Fibroblast of pulmonary artery (primary cell): ENCODE measurements at regions not wholly inside any gene's neighbourhood (a gene's known extent, or its start where the extent isn't known, plus 50 kb on each side); places are given as distances from the start of the nearest gene placed in this dataset.
"Not testable (repeated sequence)": the region's sequence is repeated elsewhere in the genome, so short reads cannot be mapped to it uniquely, and the experiment has no call there.

Experiments used
- DNase-seq: peaks from one replicate; pipeline ENCODE4 v3.0.0-alpha.2; 2010; ENCODE audit warnings: low read depth
- H3K4me3 ChIP-seq: replicated peaks from 2 replicates; pipeline ENCODE4 v1.5.1; 2011; ENCODE audit warnings: low read depth, mild to moderate bottlenecking, control low read depth, low read length, moderate library complexity
- TF ChIP-seq, protein P1 (sequence below): IDR thresholded peaks from 2 replicates; pipeline ENCODE4 v1.5.1; 2011; ENCODE audit warnings: mild to moderate bottlenecking, control low read depth, low read length, inconsistent platforms; ENCODE audit errors: missing control alignments

DNA sequence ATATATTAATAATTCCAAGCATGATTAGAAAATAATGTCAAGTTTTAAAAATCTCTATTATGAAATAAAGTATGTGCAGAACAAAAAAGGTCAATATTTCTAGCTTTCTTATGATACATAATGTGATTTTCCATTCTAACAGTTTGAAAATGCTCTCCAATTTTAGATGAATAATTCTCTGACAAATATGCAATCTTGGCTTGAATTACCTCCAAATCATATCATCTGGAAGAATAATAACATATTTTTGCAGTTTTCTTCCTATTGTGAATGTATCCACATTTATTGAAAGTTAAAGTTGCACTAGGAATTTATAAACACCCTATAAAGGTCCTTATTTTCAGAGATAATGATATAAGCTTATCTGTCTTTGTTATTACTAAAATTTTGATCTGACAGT is 548.5 kb upstream of the SLC10A2 start:
- TF ChIP-seq, protein P1, sequence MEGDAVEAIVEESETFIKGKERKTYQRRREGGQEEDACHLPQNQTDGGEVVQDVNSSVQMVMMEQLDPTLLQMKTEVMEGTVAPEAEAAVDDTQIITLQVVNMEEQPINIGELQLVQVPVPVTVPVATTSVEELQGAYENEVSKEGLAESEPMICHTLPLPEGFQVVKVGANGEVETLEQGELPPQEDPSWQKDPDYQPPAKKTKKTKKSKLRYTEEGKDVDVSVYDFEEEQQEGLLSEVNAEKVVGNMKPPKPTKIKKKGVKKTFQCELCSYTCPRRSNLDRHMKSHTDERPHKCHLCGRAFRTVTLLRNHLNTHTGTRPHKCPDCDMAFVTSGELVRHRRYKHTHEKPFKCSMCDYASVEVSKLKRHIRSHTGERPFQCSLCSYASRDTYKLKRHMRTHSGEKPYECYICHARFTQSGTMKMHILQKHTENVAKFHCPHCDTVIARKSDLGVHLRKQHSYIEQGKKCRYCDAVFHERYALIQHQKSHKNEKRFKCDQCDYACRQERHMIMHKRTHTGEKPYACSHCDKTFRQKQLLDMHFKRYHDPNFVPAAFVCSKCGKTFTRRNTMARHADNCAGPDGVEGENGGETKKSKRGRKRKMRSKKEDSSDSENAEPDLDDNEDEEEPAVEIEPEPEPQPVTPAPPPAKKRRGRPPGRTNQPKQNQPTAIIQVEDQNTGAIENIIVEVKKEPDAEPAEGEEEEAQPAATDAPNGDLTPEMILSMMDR: no peak
- no peak overlapping the region for H3K4me3 ChIP-seq
- DNase-seq: no peak

DNA sequence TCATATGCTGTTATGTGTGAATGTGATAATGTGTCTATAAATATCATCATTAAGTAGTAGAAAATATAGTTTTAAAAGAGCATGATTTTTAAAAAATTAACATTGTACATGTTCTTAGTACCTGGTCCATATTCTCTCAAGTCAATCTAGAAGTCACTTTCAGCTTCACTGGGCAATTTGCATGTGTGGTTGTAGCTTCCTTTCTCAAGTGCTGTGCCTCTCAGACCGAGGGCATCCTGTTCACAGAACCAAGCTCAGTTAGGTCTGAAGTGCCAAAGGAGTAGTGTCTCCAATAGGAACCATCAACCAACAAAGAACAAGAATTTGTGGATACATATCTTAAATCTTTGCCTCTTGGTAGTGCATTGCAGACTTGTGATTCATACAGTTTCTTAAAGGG is 541.8 kb upstream of the SLC10A2 start:
- no peak overlapping the region for H3K4me3 ChIP-seq
- TF ChIP-seq, protein P1: no peak
- DNase-seq: no peak

DNA sequence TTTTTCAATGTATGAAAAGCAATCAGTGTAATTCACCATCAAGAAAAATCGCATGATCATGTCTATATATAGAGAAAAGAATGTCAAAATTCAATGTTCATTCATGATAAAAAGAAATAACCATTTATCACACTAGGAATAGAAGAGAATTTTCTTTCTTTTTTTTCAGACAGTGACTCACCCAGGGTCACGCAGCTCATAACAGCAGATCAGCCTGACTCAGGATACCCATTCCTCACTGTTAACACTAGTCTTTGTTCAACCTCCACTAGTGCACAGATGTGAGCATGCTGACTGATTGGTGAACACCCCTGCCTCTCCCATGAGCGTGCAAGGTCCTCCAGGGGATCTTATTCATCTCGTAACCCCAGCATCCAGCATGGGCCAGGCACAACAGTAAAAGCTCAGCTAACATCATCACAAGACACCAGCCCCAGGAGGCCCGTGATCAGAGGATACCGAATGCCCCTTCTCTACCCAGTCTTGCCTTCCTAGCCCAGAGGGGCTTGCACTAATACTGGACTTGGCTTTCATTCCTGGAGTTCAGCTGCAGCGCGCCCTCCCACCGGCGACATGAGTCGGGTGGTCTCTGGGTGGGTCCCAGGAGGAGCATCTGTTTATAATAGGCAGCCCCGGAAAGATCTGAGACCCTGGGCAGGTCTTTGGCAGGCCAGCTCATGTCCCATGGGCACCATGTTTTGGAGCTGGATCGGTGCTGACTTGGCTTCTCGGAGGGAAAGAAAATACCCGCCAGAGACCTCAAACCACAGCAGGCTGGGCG is 539.5 kb upstream of the SLC10A2 start:
- no peak overlapping the region for H3K4me3 ChIP-seq
- no peak for DNase-seq
- TF ChIP-seq, protein P1: no peak

DNA sequence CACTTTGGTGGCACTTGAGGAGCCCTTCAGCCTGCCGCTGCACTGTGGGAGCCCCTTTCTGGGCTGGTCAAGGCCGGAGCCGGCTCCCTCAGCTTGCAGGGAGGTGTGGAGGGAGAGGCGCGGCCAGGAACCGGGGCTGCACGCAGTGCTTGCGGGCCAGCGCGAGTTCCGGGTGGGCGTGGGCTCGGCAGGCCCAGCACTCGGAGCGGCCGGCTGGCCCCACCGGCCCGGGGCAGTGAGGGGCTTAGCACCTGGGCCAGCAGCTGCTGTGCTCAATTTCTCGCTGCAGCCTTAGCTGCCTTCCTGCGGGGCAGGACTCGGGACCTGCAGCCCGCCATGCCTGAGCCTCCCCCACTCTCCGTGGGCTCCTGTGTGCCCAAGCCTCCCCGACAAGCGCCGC is 533.7 kb upstream of the SLC10A2 start:
- not testable (repeated sequence) for H3K4me3 ChIP-seq, DNase-seq

DNA sequence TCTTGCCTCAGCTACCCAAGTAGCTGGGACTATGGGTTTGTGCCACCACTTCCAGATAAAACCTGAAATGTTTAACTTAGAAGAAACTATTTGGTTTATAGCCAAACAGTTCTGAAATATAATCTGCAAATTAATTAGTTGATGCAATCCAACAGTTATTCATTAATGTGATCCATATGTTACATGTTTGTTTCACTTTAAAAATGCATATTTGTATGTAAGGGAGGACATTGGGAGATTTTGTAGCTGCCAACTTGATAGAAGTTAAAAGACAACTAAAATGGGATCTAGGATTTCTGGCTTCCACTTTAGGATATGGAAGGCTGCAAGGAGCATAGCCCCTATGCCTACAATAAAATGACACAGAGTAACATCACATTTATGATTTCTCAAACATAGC is 532.5 kb upstream of the SLC10A2 start:
- no peak for DNase-seq
- TF ChIP-seq, protein P1: no peak
- no peak overlapping the region for H3K4me3 ChIP-seq

DNA sequence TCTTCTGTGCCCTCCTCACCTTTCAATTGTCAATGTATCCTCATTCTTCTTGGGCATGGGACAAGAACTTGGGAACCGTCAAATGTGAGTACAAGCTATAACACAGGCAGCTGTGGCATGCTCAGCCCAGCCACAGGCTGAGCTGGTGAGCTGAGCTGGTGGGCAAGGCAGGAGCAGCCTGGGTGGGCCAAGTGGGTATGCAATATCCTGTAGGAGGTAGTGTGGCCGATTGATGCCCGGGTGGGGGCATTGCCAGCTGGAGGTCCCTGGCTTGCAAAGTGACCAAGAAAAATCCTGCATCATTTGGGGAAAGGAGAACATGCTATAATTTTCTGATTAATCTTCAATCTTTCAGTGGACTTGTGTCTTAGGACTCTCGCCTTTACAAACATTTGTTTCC is 507.2 kb upstream of the SLC10A2 start:
- TF ChIP-seq, protein P1: no peak
- no peak overlapping the region for H3K4me3 ChIP-seq
- no peak for DNase-seq

DNA sequence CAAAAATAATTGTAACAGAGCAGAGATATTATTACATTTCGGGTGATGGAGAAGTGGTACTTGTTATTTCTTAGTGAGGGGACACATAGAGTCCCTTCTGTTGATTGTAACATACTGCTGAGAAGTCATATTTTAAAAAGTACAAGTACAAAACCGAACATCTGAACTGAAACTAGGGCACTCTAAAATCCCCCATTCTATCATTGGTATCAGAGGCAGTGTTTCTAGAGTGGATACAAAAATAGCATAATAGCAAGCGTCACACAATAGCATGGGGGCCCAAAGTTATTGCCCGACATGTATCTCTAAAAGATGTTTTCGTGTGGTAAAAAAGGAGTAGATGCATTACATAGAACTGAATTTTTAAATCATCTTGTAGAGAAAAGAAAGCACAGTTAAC is 502.1 kb upstream of the SLC10A2 start:
- TF ChIP-seq, protein P1: no peak
- no peak overlapping the region for H3K4me3 ChIP-seq
- DNase-seq: no peak
